ENCODE measurements at regions not wholly inside any gene's neighbourhood (a gene's known extent, or its start where the extent isn't known, plus 50 kb on each side); places are given as distances from the start of the nearest gene placed in this dataset.

GRCh38 chr3:105013657-105014056, 353.1 kb upstream of the ALCAM start:
- in situ Hi-C loops (cut with MboI; ENCODE audit: low sequenced_read_pairs), result no loop called here

GRCh38 chr3:105014631-105015030, 352.1 kb upstream of the ALCAM start:
- in situ Hi-C loops (cut with MboI; ENCODE audit: low sequenced_read_pairs), result no loop called here

- in situ Hi-C loops (cut with MboI; ENCODE audit: low sequenced_read_pairs), result no loop called here
Measured at GRCh38 chr3:105022813-105023212, 343.9 kb upstream of the ALCAM start.

- in situ Hi-C loops (cut with MboI; ENCODE audit: low sequenced_read_pairs), result no loop called here
Measured at GRCh38 chr3:105030211-105030610, 336.5 kb upstream of the ALCAM start.

GRCh38 chr3:105032541-105032940, 334.2 kb upstream of the ALCAM start:
- in situ Hi-C loops (cut with MboI; ENCODE audit: low sequenced_read_pairs), result no loop called here

- in situ Hi-C loops (cut with MboI; ENCODE audit: low sequenced_read_pairs), result no loop called here
Measured at GRCh38 chr3:105033081-105033480, 333.6 kb upstream of the ALCAM start.

GRCh38 chr3:105039004-105039403, 327.7 kb upstream of the ALCAM start:
- in situ Hi-C loops (cut with MboI; ENCODE audit: low sequenced_read_pairs), result no loop called here

- in situ Hi-C loops (cut with MboI; ENCODE audit: low sequenced_read_pairs), result no loop called here
Measured at GRCh38 chr3:105040026-105040622, 326.6 kb upstream of the ALCAM start.

- in situ Hi-C loops (cut with MboI; ENCODE audit: low sequenced_read_pairs), result no loop called here
Measured at GRCh38 chr3:105042586-105042985, 324.1 kb upstream of the ALCAM start.

GRCh38 chr3:105051111-105051510, 315.6 kb upstream of the ALCAM start:
- in situ Hi-C loops (cut with MboI; ENCODE audit: low sequenced_read_pairs), result no loop called here

- in situ Hi-C loops (cut with MboI; ENCODE audit: low sequenced_read_pairs), result no loop called here
Measured at GRCh38 chr3:105051972-105052371, 314.7 kb upstream of the ALCAM start.

GRCh38 chr3:105062853-105063252, 303.9 kb upstream of the ALCAM start:
- in situ Hi-C loops (cut with MboI; ENCODE audit: low sequenced_read_pairs), result no loop called here

GRCh38 chr3:105065895-105066839, 300.5 kb upstream of the ALCAM start:
- in situ Hi-C loops (cut with MboI; ENCODE audit: low sequenced_read_pairs), result no loop called here

- in situ Hi-C loops (cut with MboI; ENCODE audit: low sequenced_read_pairs), result no loop called here
Measured at GRCh38 chr3:105067361-105067760, 299.3 kb upstream of the ALCAM start.

GRCh38 chr3:105077060-105077822, 289.5 kb upstream of the ALCAM start:
- in situ Hi-C loops (cut with MboI; ENCODE audit: low sequenced_read_pairs), result no loop called here

GRCh38 chr3:105083945-105084344, 282.8 kb upstream of the ALCAM start:
- in situ Hi-C loops (cut with MboI; ENCODE audit: low sequenced_read_pairs), result no loop called here

GRCh38 chr3:105085506-105085905, 281.2 kb upstream of the ALCAM start:
- in situ Hi-C loops (cut with MboI; ENCODE audit: low sequenced_read_pairs), result no loop called here

- in situ Hi-C loops (cut with MboI; ENCODE audit: low sequenced_read_pairs), result no loop called here
Measured at GRCh38 chr3:105093371-105094252, 273.1 kb upstream of the ALCAM start.

- in situ Hi-C loops (cut with MboI; ENCODE audit: low sequenced_read_pairs), result no loop called here
Measured at GRCh38 chr3:105094588-105094987, 272.1 kb upstream of the ALCAM start.

GRCh38 chr3:105096071-105096470, 270.6 kb upstream of the ALCAM start:
- in situ Hi-C loops (cut with MboI; ENCODE audit: low sequenced_read_pairs), result no loop called here

GRCh38 chr3:105101603-105102002, 265.1 kb upstream of the ALCAM start:
- in situ Hi-C loops (cut with MboI; ENCODE audit: low sequenced_read_pairs), result no loop called here

Data from HL-60/S4 (cell line).